Left lung (tissue), 4 donors: ENCODE measurements at regions not wholly inside any gene's neighbourhood (a gene's known extent, or its start where the extent isn't known, plus 50 kb on each side); places are given as distances from the start of the nearest gene placed in this dataset.

Experiments
- ATAC-seq: fragments of 200-7000 bp; cut with Tn5 transposase; one replicate; pipeline ENCODE4 v1.9.1; 2020; ENCODE audit warnings: moderate library complexity
- DNase-seq, 4 donors: peaks; one replicate each; pipeline ENCODE4 v3.0.0-alpha.2; 2013 to 2020
- H3K27ac ChIP-seq, 2 donors: fragments of 200-600 bp; sonication (generic) in 1 of 2; one replicate each; pipeline versions ENCODE4 v1.5.0 to v1.8.0; 2020 to 2021
- H3K27me3 ChIP-seq, 2 donors: fragments of 200-600 bp; sonication (generic) in 1 of 2; one replicate each; pipeline versions ENCODE4 v1.5.0 to v1.8.0; 2020 to 2021
- H3K36me3 ChIP-seq, 2 donors: fragments of 200-600 bp; sonication (generic) in 1 of 2; one replicate each; pipeline versions ENCODE4 v1.5.0 to v1.8.0; 2020 to 2021
- H3K4me1 ChIP-seq, 2 donors: fragments of 200-600 bp; one replicate each; pipeline ENCODE4 v1.8.0; 2021
- H3K4me3 ChIP-seq, 2 donors: fragments of 200-600 bp; sonication (generic) in 1 of 2; one replicate each; pipeline versions ENCODE4 v1.5.0 to v1.8.0; 2020 to 2021; ENCODE audit warnings: mild to moderate bottlenecking in 1 of 2
- H3K9me3 ChIP-seq, 2 donors: fragments of 200-600 bp; sonication (generic) in 1 of 2; one replicate each; pipeline versions ENCODE4 v1.5.0 to v1.8.0; 2020 to 2021
- CTCF ChIP-seq, 2 donors: fragments of 200-600 bp; sonication (generic) in 1 of 2; IDR thresholded peaks; one replicate each; pipeline versions ENCODE4 v1.5.0 to v1.8.0; 2021; ENCODE audit warnings: antibody characterized with exemption in 2 of 2
- intact Hi-C, 2 donors: fragments of 100-400 bp; cut with DNase I; formaldehyde crosslinking; loops; one replicate each; pipeline versions ENCODE4 v1.11.2 to v1.14.2; 2022
- donor health status: DM: no; HTN: yes; CAD: no.
- donor health status: DM: no; HTN: no; CAD: no.

GRCh38 chr10:126736727-126737126 is 66.2 kb upstream of the C10orf90 start:
- DNase-seq (no peak), ATAC-seq (no peak)
- Histone ChIP-seq H3K27me3 (no peaks in the 10 kb centered on the region), H3K4me3 (no peak overlapping the region), H3K9me3 (no peaks in the 10 kb centered on the region), H3K4me1 (no peaks in the 10 kb centered on the region), H3K36me3 (no peaks in the 10 kb centered on the region), H3K27ac (no peak overlapping the region)
- intact Hi-C loops, result no loop called here
- no peak for TF ChIP-seq CTCF (IDR thresholded peaks at IDR 0.05)

GRCh38 chr10:126738001-126738400 is 67.5 kb upstream of the C10orf90 start:
- TF ChIP-seq CTCF (IDR thresholded peaks at IDR 0.05), result no peak
- DNase-seq, result no peak
- no peaks in the 10 kb centered on the region for H3K36me3 ChIP-seq
- no peak overlapping the region for H3K27ac ChIP-seq
- H3K4me1 ChIP-seq, result no peaks in the 10 kb centered on the region
- no peak overlapping the region for H3K4me3 ChIP-seq
- no peaks in the 10 kb centered on the region for H3K9me3 ChIP-seq
- no peak for ATAC-seq
- intact Hi-C loops, result no loop called here
- no peaks in the 10 kb centered on the region for H3K27me3 ChIP-seq

GRCh38 chr10:126744571-126744970 is 74.1 kb upstream of the C10orf90 start:
- no peak for ATAC-seq

GRCh38 chr10:126749015-126749655 is 78.6 kb upstream of the C10orf90 start:
- no peaks in the 10 kb centered on the region for H3K36me3 ChIP-seq
- H3K4me1 ChIP-seq, result no peaks in the 10 kb centered on the region
- ATAC-seq (peak; percentile 99), DNase-seq (peak; percentile 56 to 79 (median 71))
- no peaks in the 10 kb centered on the region for H3K9me3 ChIP-seq
- no peak overlapping the region for H3K4me3 ChIP-seq
- H3K27me3 ChIP-seq, result no peaks in the 10 kb centered on the region
- H3K27ac ChIP-seq, result no peak overlapping the region
- intact Hi-C loops, result no loop called here
- peak; percentile 65 to 67 for TF ChIP-seq CTCF (IDR thresholded peaks at IDR 0.05)

More at GRCh38 chr10:126744571-126744970, 74.1 kb upstream of the C10orf90 start:
- intact Hi-C loops, result no loop called here
- H3K27ac ChIP-seq, result no peak overlapping the region
- no peaks in the 10 kb centered on the region for H3K4me1 ChIP-seq
- no peaks in the 10 kb centered on the region for H3K36me3 ChIP-seq
- no peak for TF ChIP-seq CTCF (IDR thresholded peaks at IDR 0.05)
- no peak for DNase-seq
- H3K9me3 ChIP-seq, result no peaks in the 10 kb centered on the region
- H3K27me3 ChIP-seq, result no peaks in the 10 kb centered on the region
- no peak overlapping the region for H3K4me3 ChIP-seq

- DNase-seq (no peak), ATAC-seq (no peak)
- no peak for TF ChIP-seq CTCF (IDR thresholded peaks at IDR 0.05)
- Histone ChIP-seq H3K9me3 (peaks cover 0 to 6% of the 10 kb centered on the region in 2 donors), H3K27ac (no peak overlapping the region), H3K27me3 (no peaks in the 10 kb centered on the region), H3K36me3 (no peaks in the 10 kb centered on the region), H3K4me1 (no peaks in the 10 kb centered on the region), H3K4me3 (no peak overlapping the region)
- intact Hi-C loops, result no loop called here
Observed at GRCh38 chr10:126754966-126755365, 84.5 kb upstream of the C10orf90 start.
